ENCODE measurements at regions not wholly inside any gene's neighbourhood (a gene's known extent, or its start where the extent isn't known, plus 50 kb on each side); places are given as distances from the start of the nearest gene placed in this dataset.

DNA sequence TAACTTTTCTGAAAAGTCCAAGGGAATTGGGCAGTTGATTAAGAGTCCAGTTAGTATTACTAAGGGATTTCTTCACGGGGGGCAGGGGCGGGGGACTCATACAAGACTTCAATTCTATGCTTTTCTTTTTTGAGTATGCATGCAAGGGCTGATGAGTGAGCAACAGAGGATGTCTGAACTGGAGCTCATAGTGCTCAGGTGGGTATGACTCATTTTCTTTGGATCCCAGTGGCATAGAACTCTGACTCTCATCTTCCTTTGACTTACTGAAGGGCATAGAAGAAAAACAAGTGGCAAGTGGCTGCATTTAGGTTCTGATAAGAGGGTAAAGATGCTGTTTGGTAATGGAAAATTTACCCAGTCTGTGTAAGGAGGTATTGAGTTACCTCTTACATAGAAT is 749.2 kb downstream of the NOVA1 start:
- no peak overlapping the region for H3K27ac Mint-ChIP-seq
- TF ChIP-seq, protein P1, sequence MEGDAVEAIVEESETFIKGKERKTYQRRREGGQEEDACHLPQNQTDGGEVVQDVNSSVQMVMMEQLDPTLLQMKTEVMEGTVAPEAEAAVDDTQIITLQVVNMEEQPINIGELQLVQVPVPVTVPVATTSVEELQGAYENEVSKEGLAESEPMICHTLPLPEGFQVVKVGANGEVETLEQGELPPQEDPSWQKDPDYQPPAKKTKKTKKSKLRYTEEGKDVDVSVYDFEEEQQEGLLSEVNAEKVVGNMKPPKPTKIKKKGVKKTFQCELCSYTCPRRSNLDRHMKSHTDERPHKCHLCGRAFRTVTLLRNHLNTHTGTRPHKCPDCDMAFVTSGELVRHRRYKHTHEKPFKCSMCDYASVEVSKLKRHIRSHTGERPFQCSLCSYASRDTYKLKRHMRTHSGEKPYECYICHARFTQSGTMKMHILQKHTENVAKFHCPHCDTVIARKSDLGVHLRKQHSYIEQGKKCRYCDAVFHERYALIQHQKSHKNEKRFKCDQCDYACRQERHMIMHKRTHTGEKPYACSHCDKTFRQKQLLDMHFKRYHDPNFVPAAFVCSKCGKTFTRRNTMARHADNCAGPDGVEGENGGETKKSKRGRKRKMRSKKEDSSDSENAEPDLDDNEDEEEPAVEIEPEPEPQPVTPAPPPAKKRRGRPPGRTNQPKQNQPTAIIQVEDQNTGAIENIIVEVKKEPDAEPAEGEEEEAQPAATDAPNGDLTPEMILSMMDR (conservative IDR thresholded peaks at IDR 0.05): no peak

More for the DNA sequence above, 749.2 kb downstream of the NOVA1 start:
- no peak for DNase-seq
- H3K18ac ChIP-seq (ENCODE audit: insufficient read length, low read depth, low read length): no peak overlapping the region
- H2AFZ ChIP-seq (ENCODE audit: low read length): no peak overlapping the region
- no peaks in the 10 kb centered on the region for H4K20me1 ChIP-seq (ENCODE audit: control insufficient read depth, insufficient read depth, insufficient read length)
- no peak overlapping the region for H2AK5ac ChIP-seq (ENCODE audit: insufficient read length, low read length)
- H3K27me3 ChIP-seq (ENCODE audit: insufficient read depth, low read length): no peaks in the 10 kb centered on the region
- peaks cover 2 to 5% of the 10 kb centered on the region in 2 experiments; a peak in 4 of 5 replicates for H3K9me3 Mint-ChIP-seq
- no peak overlapping the region for H3K4me3 Mint-ChIP-seq
- no peaks in the 10 kb centered on the region for H3K79me1 ChIP-seq (ENCODE audit: insufficient read depth, low read depth, low read length, poor library complexity, severe bottlenecking)
- H3K27me3 Mint-ChIP-seq (ENCODE audit: low read depth): peaks cover 2% of the 10 kb centered on the region; the same call in 1 of the 2 replicates
- no peak overlapping the region for H2BK120ac ChIP-seq (ENCODE audit: low read depth, low read length, poor library complexity, severe bottlenecking)
- H3K23me2 ChIP-seq (ENCODE audit: insufficient read length, low read depth, low read length, poor library complexity, severe bottlenecking): no peaks in the 10 kb centered on the region
- H2BK5ac ChIP-seq (ENCODE audit: insufficient read length, low read length): no peak overlapping the region
- H4K8ac ChIP-seq (replicated peaks; ENCODE audit: insufficient read length, low read depth, low read length): no peak overlapping the region
- no peaks in the 10 kb centered on the region for H3K79me2 ChIP-seq (ENCODE audit: insufficient read depth, low read length)
- H3K4me2 ChIP-seq (ENCODE audit: insufficient read depth, insufficient read length, low read length): no peak overlapping the region
- no peak overlapping the region for H3K23ac ChIP-seq (ENCODE audit: insufficient read length, low read depth, low read length)
- no peaks in the 10 kb centered on the region for H3K4me1 ChIP-seq (ENCODE audit: insufficient read depth, low read length)
- no peak overlapping the region for H3T11ph ChIP-seq (ENCODE audit: low read length)
- H3K9me3 ChIP-seq (ENCODE audit: control insufficient read depth, low read depth, low read length): no peaks in the 10 kb centered on the region
- no peaks in the 10 kb centered on the region; a peak in 2 of 7 replicates for H3K36me3 Mint-ChIP-seq (ENCODE audit: insufficient read depth in 1 of 3, low read depth in 3 of 3)
- H3K56ac ChIP-seq (ENCODE audit: insufficient read length, low read depth, low read length): no peak overlapping the region
- H4K91ac ChIP-seq (ENCODE audit: insufficient read length, low read depth, low read length): no peak overlapping the region
- H4K5ac ChIP-seq (ENCODE audit: insufficient read length, low read depth, low read length): no peak overlapping the region
- peaks cover 2 to 6% of the 10 kb centered on the region in 2 experiments; a peak in 1 of 4 replicates for H3K4me1 Mint-ChIP-seq
- WGBS (ENCODE audit: extremely low coverage, insufficient read length, low lambda C conversion rate): no CpG with 5 or more reads among the region's 2 CpGs
- H2BK15ac ChIP-seq (ENCODE audit: low read depth, low read length): no peak overlapping the region
- no peak overlapping the region for H3K14ac ChIP-seq (ENCODE audit: insufficient read depth, low read length)
- H2BK20ac ChIP-seq (ENCODE audit: low read depth, low read length, poor library complexity, severe bottlenecking): no peak overlapping the region
- H3K4ac ChIP-seq (ENCODE audit: low read depth, low read length): no peak overlapping the region
- no peak overlapping the region for H3K9ac ChIP-seq (ENCODE audit: extremely low read depth, insufficient read length, low read length)
- no peak overlapping the region for H2BK12ac ChIP-seq (ENCODE audit: insufficient read length, low read depth, low read length)
- H3K27ac ChIP-seq (ENCODE audit: insufficient read length, low read depth, low read length): no peak overlapping the region

Data from H9 (cell line).